Retinal pigment epithelial cell (primary cell): ENCODE measurements at regions not wholly inside any gene's neighbourhood (a gene's known extent, or its start where the extent isn't known, plus 50 kb on each side); places are given as distances from the start of the nearest gene placed in this dataset.

Experiments
- DNase-seq: peaks from one replicate; pipeline ENCODE4 v3.0.0-alpha.2; 2010; ENCODE audit warnings: low read depth
- H3K4me3 ChIP-seq: 2 replicates; pipeline ENCODE4 v1.5.1; 2011; ENCODE audit warnings: mild to moderate bottlenecking, low read length, control low read depth, moderate library complexity
- TF ChIP-seq, protein P1 (sequence below): conservative IDR thresholded peaks from 2 replicates; pipeline ENCODE4 v1.5.1; 2011; ENCODE audit warnings: low read depth, low read length, control low read depth, inconsistent platforms

DNA sequence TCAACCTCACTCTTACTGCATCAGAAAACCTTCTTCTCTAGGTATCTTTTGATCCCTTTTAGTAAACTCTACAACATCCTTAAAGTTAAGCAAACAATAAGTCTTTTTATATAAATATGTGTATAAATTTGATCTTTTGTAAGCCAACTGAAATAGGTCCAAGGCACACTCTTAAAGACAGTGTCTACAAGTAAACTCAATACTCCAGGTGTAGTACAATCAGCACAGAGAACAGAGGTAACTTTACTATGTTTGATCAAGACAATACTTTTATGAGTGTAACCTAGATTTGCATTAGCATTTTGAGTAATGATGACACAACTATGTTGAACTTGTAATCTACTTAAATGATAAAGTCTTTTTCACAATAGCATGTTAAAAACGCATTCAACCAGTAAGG is 593.1 kb upstream of the CHAC2 start:
- no peak overlapping the region for H3K4me3 ChIP-seq
- no peak for DNase-seq
- TF ChIP-seq, protein P1, sequence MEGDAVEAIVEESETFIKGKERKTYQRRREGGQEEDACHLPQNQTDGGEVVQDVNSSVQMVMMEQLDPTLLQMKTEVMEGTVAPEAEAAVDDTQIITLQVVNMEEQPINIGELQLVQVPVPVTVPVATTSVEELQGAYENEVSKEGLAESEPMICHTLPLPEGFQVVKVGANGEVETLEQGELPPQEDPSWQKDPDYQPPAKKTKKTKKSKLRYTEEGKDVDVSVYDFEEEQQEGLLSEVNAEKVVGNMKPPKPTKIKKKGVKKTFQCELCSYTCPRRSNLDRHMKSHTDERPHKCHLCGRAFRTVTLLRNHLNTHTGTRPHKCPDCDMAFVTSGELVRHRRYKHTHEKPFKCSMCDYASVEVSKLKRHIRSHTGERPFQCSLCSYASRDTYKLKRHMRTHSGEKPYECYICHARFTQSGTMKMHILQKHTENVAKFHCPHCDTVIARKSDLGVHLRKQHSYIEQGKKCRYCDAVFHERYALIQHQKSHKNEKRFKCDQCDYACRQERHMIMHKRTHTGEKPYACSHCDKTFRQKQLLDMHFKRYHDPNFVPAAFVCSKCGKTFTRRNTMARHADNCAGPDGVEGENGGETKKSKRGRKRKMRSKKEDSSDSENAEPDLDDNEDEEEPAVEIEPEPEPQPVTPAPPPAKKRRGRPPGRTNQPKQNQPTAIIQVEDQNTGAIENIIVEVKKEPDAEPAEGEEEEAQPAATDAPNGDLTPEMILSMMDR: no peak

DNA sequence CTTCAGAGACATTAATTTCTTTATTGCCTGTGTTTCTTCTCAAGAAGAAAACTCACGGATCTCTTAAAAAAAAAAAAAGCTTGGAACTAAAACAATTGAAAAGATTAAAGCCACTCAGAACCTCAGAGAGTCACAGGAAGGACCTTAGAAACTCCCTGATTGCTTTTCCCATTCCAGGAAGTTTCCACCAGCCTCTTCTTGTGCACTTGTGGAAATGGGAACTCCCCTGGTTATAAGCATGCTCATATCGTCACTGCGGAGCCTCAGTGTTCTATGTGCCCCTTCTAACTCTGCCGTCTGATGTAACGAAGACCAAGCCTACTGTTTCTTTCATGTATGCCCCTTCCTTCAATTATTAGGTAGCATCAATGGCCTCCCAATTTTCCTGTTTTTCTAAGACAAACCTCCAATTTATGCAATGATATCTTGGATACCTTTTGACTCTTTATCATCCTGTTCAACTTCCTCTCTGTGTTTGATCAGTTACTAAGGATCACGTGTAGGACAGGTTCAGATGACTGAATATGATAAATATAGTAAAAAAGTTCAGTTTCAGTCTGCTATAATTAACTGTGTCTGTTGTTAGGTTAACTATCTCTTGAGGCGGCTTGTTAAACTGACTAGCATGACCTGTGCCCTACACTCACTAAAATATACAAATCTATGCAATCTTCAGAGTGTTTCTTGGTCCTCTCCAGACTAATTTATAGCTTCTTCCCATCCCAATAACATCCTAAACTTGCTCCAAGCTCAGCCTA is 593.7 kb upstream of the CHAC2 start:
- TF ChIP-seq, protein P1: no peak
- no peak overlapping the region for H3K4me3 ChIP-seq
- DNase-seq: no peak

DNA sequence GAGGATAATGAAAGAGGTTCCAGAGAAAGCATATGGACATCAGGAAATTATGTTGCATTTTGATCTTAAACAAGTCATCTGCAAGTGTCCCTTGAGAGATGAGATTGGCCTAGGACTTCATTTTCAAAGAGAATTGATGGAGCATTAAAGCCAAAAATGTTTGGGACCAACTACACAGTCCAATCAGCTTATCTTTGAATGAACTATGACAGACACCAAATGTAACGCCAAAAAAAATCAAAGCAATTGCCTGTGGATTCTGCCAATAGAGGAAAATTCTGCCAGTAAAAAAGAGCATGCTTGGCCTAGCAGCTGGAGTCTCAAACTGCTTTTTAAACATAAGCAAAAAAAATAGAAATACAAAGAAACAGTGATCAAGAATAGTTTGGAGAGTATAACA is 594.5 kb upstream of the CHAC2 start:
- no peak for DNase-seq
- no peak overlapping the region for H3K4me3 ChIP-seq
- TF ChIP-seq, protein P1: no peak

DNA sequence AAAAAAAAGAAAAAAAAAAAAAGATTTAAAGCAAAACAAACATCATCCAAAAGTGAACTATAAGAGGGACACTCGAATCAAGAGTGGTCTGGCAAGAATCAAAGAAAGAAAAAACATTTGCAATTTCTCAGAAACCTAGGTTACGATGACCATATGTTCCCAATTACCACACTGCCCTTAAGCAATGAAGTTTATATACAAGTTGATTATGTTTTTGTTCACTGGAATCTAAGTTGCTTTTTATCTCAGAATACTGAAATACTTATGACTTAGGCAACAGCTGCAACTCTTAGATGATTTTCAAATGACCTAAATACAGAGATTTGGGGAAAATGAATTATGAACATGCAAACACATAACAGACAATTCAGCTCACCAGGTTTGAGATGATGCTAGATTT is 597.1 kb upstream of the CHAC2 start:
- TF ChIP-seq, protein P1: no peak
- DNase-seq: no peak
- no peak overlapping the region for H3K4me3 ChIP-seq

DNA sequence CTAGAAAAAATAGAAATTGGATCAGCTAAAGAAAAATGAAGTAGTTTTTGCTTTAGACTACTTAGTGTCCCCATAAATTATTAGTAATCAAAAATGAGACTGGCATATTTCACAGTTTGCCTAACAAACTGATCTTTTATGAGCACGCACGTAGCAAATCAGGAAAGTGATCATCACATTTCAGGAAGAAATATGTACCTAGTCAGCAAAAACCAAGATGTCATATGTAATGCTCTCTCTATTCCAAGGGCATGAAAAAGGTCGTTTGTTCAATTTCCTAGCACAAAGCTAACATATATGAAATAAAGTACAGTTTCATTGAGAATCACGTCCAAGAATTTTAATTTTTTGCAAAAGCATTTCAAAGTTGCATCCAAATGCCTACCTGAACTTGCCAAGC is 600.4 kb upstream of the CHAC2 start:
- H3K4me3 ChIP-seq: no peak overlapping the region
- TF ChIP-seq, protein P1: no peak
- no peak for DNase-seq

DNA sequence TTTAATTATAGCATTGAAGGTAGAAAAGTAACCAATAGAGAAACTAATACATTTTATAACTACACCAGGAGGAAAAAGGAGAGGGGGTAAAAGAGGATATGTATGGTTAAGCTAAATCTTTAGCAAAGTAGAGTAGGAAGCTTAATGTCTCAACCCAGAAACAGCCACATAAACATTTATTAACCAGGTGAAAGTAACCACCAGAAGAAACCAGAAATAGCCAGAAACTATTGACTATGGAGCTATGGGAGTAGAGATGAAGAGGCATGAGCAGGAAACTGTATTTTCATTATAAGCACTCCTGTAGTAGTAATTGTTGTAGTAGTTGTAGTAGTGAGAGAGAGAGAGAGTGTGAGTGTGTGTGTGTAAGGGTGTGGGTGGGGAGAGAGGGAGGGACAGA is 617.5 kb upstream of the CHAC2 start:
- DNase-seq: no peak
- TF ChIP-seq, protein P1: no peak
- no peak overlapping the region for H3K4me3 ChIP-seq

DNA sequence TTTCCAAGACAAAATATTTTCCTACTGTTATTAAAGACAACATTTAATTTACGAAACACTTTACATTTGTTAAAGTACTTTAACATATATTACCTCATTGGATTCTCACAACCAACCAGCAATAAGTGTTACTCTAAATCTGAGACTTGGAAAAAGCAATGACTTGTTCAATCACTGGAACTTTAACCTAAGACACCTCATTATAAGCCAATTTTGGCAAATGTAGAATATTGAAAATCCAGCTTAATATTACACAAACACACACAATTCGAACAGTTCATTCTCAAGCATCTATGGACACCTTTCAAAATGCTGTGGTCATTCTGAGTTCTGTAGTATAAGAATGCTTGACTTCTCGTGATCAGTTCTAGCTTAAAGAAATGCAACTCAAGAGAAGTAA is 619.4 kb upstream of the CHAC2 start:
- no peak overlapping the region for H3K4me3 ChIP-seq
- no peak for DNase-seq
- TF ChIP-seq, protein P1: no peak
